RPMI7951 (cell line): ENCODE measurements at regions not wholly inside any gene's neighbourhood (a gene's known extent, or its start where the extent isn't known, plus 50 kb on each side); places are given as distances from the start of the nearest gene placed in this dataset.

ENCODE experiments used
- DNase-seq: peaks from one replicate; pipeline ENCODE4 v3.0.0-alpha.2; 2012; ENCODE audit warnings: low read depth

GRCh38 chr4:161002386-161002785 lies 1161.4 kb downstream of the FSTL5 start:
- DNase-seq: no peak

- no peak for DNase-seq
These were observed 1160.3 kb downstream of the FSTL5 start for GRCh38 chr4:161003418-161004057.

GRCh38 chr4:161005746-161006145 lies 1158.1 kb downstream of the FSTL5 start:
- DNase-seq: no peak

- DNase-seq: no peak
These were observed 1155.3 kb downstream of the FSTL5 start for GRCh38 chr4:161008527-161008926.

GRCh38 chr4:161010227-161010626 lies 1153.6 kb downstream of the FSTL5 start:
- no peak for DNase-seq
